Globus pallidus (tissue), 1 donor: ENCODE measurements at regions not wholly inside any gene's neighbourhood (a gene's known extent, or its start where the extent isn't known, plus 50 kb on each side); places are given as distances from the start of the nearest gene placed in this dataset.
"Not testable (repeated sequence)": the region's sequence is repeated elsewhere in the genome, so short reads cannot be mapped to it uniquely, and the experiment has no call there.

Experiments used
- DNase-seq: peaks from one replicate; pipeline ENCODE4 v3.0.0-alpha.2; 2015; ENCODE audit warnings: low spot score

- DNase-seq: no peak
Measured at GRCh38 chr1:182003953-182004586, 57.4 kb downstream of the ZNF648 start.

- DNase-seq: no peak
Measured at GRCh38 chr1:182003025-182003725, 58.3 kb downstream of the ZNF648 start.

GRCh38 chr1:182002570-182002969 is 58.9 kb downstream of the ZNF648 start:
- no peak for DNase-seq

- DNase-seq: no peak
Measured at GRCh38 chr1:181998858-181999257, 62.7 kb downstream of the ZNF648 start.

- DNase-seq: no peak
Measured at GRCh38 chr1:181992072-181992471, 69.4 kb downstream of the ZNF648 start.

- DNase-seq: no peak
Measured at GRCh38 chr1:181990728-181991127, 70.8 kb downstream of the ZNF648 start.

- no peak for DNase-seq
Measured at GRCh38 chr1:181989261-181989920, 72.1 kb downstream of the ZNF648 start.

GRCh38 chr1:181987996-181988395 is 73.5 kb downstream of the ZNF648 start:
- DNase-seq: no peak

- DNase-seq: peak; percentile 28
Measured at GRCh38 chr1:181987334-181987895, 74.1 kb downstream of the ZNF648 start.

GRCh38 chr1:181986907-181987305 is 74.6 kb downstream of the ZNF648 start:
- DNase-seq: peak; percentile 11

- DNase-seq: peak; percentile 10
Measured at GRCh38 chr1:181985936-181986906, 75.3 kb downstream of the ZNF648 start.

GRCh38 chr1:181985281-181985680 is 76.2 kb downstream of the ZNF648 start:
- DNase-seq: no peak

GRCh38 chr1:181984006-181984405 is 77.5 kb downstream of the ZNF648 start:
- DNase-seq: no peak

- DNase-seq: no peak
Measured at GRCh38 chr1:181981821-181982220, 79.7 kb downstream of the ZNF648 start.

GRCh38 chr1:181972256-181972655 is 89.3 kb downstream of the ZNF648 start:
- DNase-seq: no peak

- DNase-seq: no peak
Measured at GRCh38 chr1:181971424-181971823, 90.1 kb downstream of the ZNF648 start.

- no peak for DNase-seq
Measured at GRCh38 chr1:181969902-181970301, 91.6 kb downstream of the ZNF648 start.

- DNase-seq: not testable (repeated sequence)
Measured at GRCh38 chr1:181954696-181955095, 106.8 kb downstream of the ZNF648 start.

- not testable (repeated sequence) for DNase-seq
Measured at GRCh38 chr1:181954178-181954577, 107.3 kb downstream of the ZNF648 start.

- no peak for DNase-seq
Measured at GRCh38 chr1:181953596-181953995, 107.9 kb downstream of the ZNF648 start.

GRCh38 chr1:181951213-181951612 is 110.3 kb downstream of the ZNF648 start:
- DNase-seq: no peak

- DNase-seq: no peak
Measured at GRCh38 chr1:181949500-181949899, 112.0 kb downstream of the ZNF648 start.
